Smooth muscle cell (in vitro differentiated cells): ENCODE measurements at regions not wholly inside any gene's neighbourhood (a gene's known extent, or its start where the extent isn't known, plus 50 kb on each side); places are given as distances from the start of the nearest gene placed in this dataset.

Source experiments
- DNase-seq: peaks from one replicate; lab custom pipeline; 2025; ENCODE audit not compliant: unreplicated experiment; lab: John Stamatoyannopoulos, UW
- H2AFZ ChIP-seq: fragments of 200-600 bp; sonication (generic); 2 replicates; pipeline ENCODE4 v1.6.0; 2016; ENCODE audit warnings: antibody characterized with exemption, low read depth, mild to moderate bottlenecking
- H3F3A ChIP-seq: fragments of 200-600 bp; sonication (generic); 2 replicates; pipeline ENCODE4 v1.6.0; 2017; ENCODE audit warnings: antibody characterized with exemption, low read depth
- H3K27ac ChIP-seq: fragments of 200-600 bp; sonication (generic); 2 replicates; pipeline ENCODE4 v1.5.1; 2016; ENCODE audit warnings: low read depth, mild to moderate bottlenecking
- H3K27me3 ChIP-seq: fragments of 200-600 bp; sonication (generic); 2 replicates; pipeline ENCODE4 v1.6.1; 2016; ENCODE audit warnings: low read depth, mild to moderate bottlenecking
- H3K36me3 ChIP-seq: fragments of 200-600 bp; sonication (generic); 2 replicates; pipeline ENCODE4 v1.5.1; 2016; ENCODE audit warnings: low read depth
- H3K4me1 ChIP-seq: fragments of 200-600 bp; sonication (generic); 2 replicates; pipeline ENCODE4 v1.5.1; 2016; ENCODE audit warnings: low read depth
- H3K4me2 ChIP-seq: fragments of 200-600 bp; sonication (generic); 2 replicates; pipeline ENCODE4 v1.6.0; 2016; ENCODE audit warnings: mild to moderate bottlenecking
- H3K4me3 ChIP-seq: fragments of 200-600 bp; sonication (generic); 2 replicates; pipeline ENCODE4 v1.5.1; 2016; ENCODE audit warnings: mild to moderate bottlenecking
- H3K79me2 ChIP-seq: fragments of 200-600 bp; sonication (generic); 2 replicates; pipeline ENCODE4 v1.6.0; 2016; ENCODE audit warnings: low read depth, mild to moderate bottlenecking
- H3K9ac ChIP-seq: fragments of 200-600 bp; sonication (generic); 2 replicates; pipeline ENCODE4 v1.6.0; 2016; ENCODE audit warnings: low read depth
- H3K9me3 ChIP-seq: fragments of 200-600 bp; sonication (generic); replicated peaks from 2 replicates; pipeline ENCODE4 v1.5.1; 2016; ENCODE audit warnings: low read depth
- H4K20me1 ChIP-seq: fragments of 200-600 bp; sonication (generic); 2 replicates; pipeline ENCODE4 v1.6.0; 2016; ENCODE audit warnings: low read depth
- CTCF ChIP-seq: fragments of 200-600 bp; sonication (generic); IDR thresholded peaks from 2 replicates; pipeline ENCODE4 v1.5.1; 2017; ENCODE audit warnings: borderline replicate concordance, mild to moderate bottlenecking, antibody characterized with exemption; ENCODE audit not compliant: insufficient read depth, poor library complexity, severe bottlenecking
- WGBS: methylation state at CpG from one replicate; pipeline ENCODE4 v1.1.7; 2016; ENCODE audit warnings: low lambda C conversion rate; 5-methylcytosine and 5-hydroxymethylcytosine counted together

DNA sequence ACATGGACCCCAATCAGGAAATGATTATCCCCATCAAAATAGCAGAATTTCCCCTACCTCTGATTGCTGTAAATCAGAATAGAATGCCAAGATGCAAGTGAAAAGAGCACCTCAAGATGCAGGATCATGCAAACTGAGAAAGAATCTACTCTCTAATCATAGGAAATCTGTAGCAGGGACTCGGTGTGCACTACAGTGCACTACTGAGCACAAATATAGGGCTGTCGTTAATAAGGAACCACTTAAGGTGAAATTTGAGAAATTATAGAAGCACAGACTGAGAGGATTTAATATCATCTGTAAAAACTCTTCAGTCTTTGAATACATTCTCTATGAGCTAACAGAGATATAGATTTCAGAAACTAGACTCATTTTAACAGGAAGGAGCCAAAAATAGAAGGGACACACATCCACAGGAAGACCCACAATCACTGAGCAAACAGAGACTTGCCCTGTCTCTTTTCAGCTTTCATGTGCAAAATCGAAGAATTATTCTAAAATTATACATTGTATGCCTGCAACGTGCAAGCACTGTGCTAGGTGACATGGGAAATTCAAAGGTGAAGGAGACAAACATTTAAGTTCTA, 278.3 kb downstream of the HIVEP2 start:
- Histone ChIP-seq H3K36me3 (no peaks in the 10 kb centered on the region), H3K9ac (no peak overlapping the region), H3F3A (no peaks in the 10 kb centered on the region), H3K79me2 (no peaks in the 10 kb centered on the region), H3K27me3 (no peaks in the 10 kb centered on the region), H3K4me2 (no peak overlapping the region), H3K9me3 (peaks cover 4% of the 10 kb centered on the region), H3K27ac (no peak overlapping the region), H3K4me3 (no peak overlapping the region), H4K20me1 (no peaks in the 10 kb centered on the region), H2AFZ (no peak overlapping the region), H3K4me1 (no peaks in the 10 kb centered on the region)
- TF ChIP-seq CTCF, result no peak
- 80% methylated on average over 4 of the region's 4 CpGs for WGBS
- DNase-seq, result no peak

DNA sequence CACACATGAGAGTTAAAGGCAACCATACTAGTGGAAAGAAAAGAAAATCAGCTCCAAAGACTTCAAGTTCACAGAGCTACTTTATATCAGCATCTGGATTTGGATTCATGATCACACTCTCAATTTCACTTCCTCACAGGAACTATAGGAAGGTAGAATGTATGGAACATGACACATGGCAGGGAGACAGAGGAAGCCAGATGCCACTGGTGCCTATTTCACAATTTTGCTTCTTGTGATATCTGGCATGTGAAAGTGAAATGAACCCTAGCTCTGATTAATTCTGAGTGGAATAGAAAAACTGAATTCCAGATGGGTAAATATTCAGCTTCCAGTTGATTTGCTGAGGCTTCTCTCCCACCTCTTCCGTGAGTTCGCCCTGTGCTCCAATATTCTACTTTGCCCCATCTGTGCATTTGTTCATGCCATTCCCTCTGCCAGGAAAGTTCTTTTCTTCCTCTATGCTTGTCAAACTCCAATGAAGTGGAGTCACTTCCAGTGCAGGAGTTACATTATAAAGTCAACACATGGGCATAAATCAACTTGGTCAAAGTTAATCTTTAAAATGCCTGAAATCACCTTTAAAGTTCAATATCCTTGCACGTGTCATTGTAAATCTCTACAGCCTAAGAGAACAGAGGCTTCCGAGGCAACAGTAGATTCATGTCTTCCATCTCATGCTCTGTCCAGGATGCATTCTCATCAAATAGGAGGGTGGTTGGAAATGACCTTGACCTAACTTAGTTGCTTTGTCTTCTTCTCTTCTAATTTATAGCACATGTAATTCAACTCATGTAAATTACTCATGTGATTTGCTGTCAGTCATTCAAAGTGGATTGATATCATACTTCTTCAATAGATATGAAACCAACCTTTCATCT, 275.3 kb downstream of the HIVEP2 start:
- no peak overlapping the region for H3K9ac ChIP-seq
- no peak for DNase-seq
- H3K79me2 ChIP-seq, result no peaks in the 10 kb centered on the region
- H3K27ac ChIP-seq, result no peak overlapping the region
- H3K4me1 ChIP-seq, result no peaks in the 10 kb centered on the region
- H2AFZ ChIP-seq, result no peak overlapping the region
- TF ChIP-seq CTCF, result no peak
- no peaks in the 10 kb centered on the region for H3K9me3 ChIP-seq
- H3F3A ChIP-seq, result no peaks in the 10 kb centered on the region
- H3K36me3 ChIP-seq, result no peaks in the 10 kb centered on the region
- no peaks in the 10 kb centered on the region for H4K20me1 ChIP-seq
- 91% methylated on average over 4 of the region's 4 CpGs for WGBS
- H3K4me2 ChIP-seq, result no peak overlapping the region
- H3K27me3 ChIP-seq, result no peaks in the 10 kb centered on the region
- H3K4me3 ChIP-seq, result no peak overlapping the region

DNA sequence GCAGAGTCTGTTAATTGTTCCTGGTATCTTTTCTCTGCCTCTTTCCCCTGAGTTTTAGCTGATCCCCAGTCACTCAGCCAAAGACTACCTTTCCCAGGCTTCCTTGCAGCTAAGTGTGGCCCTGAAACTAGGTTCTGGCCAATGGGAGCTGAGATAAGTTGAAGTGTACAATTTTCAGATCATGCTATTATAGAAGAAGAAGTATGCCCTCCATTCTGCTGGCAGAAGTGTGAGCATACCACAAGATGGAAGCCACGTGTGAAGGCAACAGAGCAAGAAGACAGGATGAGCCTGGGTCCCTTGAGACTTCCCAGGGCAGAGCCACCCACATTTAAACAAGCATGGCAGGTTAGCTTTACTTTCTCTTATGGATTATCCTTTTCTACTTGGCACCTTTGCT, 273.2 kb downstream of the HIVEP2 start:
- H3K4me2 ChIP-seq, result no peak overlapping the region
- no peaks in the 10 kb centered on the region for H3K79me2 ChIP-seq
- WGBS, result 81% methylated on average over 1 of the region's 1 CpG
- H3K27ac ChIP-seq, result no peak overlapping the region
- no peaks in the 10 kb centered on the region for H3K9me3 ChIP-seq
- DNase-seq, result no peak
- no peaks in the 10 kb centered on the region for H3K4me1 ChIP-seq
- H3K4me3 ChIP-seq, result no peak overlapping the region
- H3F3A ChIP-seq, result no peaks in the 10 kb centered on the region
- no peaks in the 10 kb centered on the region for H4K20me1 ChIP-seq
- H3K9ac ChIP-seq, result no peak overlapping the region
- peaks cover 8% of the 10 kb centered on the region for H3K27me3 ChIP-seq
- H2AFZ ChIP-seq, result no peak overlapping the region
- H3K36me3 ChIP-seq, result no peaks in the 10 kb centered on the region
- no peak for TF ChIP-seq CTCF
